GM19397 (cell line): ENCODE measurements at regions not wholly inside any gene's neighbourhood (a gene's known extent, or its start where the extent isn't known, plus 50 kb on each side); places are given as distances from the start of the nearest gene placed in this dataset.
A peak's percentile ranks its signal among the peaks of the same experiment; 100 is the strongest.

Source experiments
- ATAC-seq: cut with Tn5 transposase; IDR thresholded peaks from one replicate; pipeline ENCODE4 v1.9.1; 2021; ENCODE audit warnings: mild to moderate bottlenecking, moderate library complexity; ENCODE audit not compliant: unreplicated experiment

GRCh38 chr20:11604339-11604738, 313.4 kb upstream of the BTBD3 start:
- no peak for ATAC-seq

GRCh38 chr20:11607047-11607446, 310.6 kb upstream of the BTBD3 start:
- ATAC-seq = no peak

GRCh38 chr20:11608736-11609135, 309.0 kb upstream of the BTBD3 start:
- no peak for ATAC-seq

GRCh38 chr20:11624704-11625103, 293.0 kb upstream of the BTBD3 start:
- ATAC-seq = no peak

GRCh38 chr20:11626551-11626950, 291.1 kb upstream of the BTBD3 start:
- ATAC-seq = no peak

GRCh38 chr20:11642866-11643265, 274.8 kb upstream of the BTBD3 start:
- ATAC-seq = no peak

- ATAC-seq = no peak
Measured at GRCh38 chr20:11646359-11646758, 271.3 kb upstream of the BTBD3 start.

- ATAC-seq = no peak
Measured at GRCh38 chr20:11650566-11650965, 267.1 kb upstream of the BTBD3 start.

- ATAC-seq = no peak
Measured at GRCh38 chr20:11651138-11651537, 266.6 kb upstream of the BTBD3 start.

GRCh38 chr20:11651647-11652046, 266.0 kb upstream of the BTBD3 start:
- no peak for ATAC-seq

GRCh38 chr20:11652128-11652527, 265.6 kb upstream of the BTBD3 start:
- no peak for ATAC-seq

GRCh38 chr20:11654766-11655165, 262.9 kb upstream of the BTBD3 start:
- no peak for ATAC-seq

- ATAC-seq = no peak
Measured at GRCh38 chr20:11660673-11661072, 257.0 kb upstream of the BTBD3 start.

- no peak for ATAC-seq
Measured at GRCh38 chr20:11671015-11671511, 246.6 kb upstream of the BTBD3 start.

- no peak for ATAC-seq
Measured at GRCh38 chr20:11672959-11673358, 244.7 kb upstream of the BTBD3 start.

GRCh38 chr20:11675920-11676629, 241.6 kb upstream of the BTBD3 start:
- ATAC-seq = no peak

- peak; percentile 76 for ATAC-seq
Measured at GRCh38 chr20:11676630-11677287, 240.9 kb upstream of the BTBD3 start.

GRCh38 chr20:11677428-11677827, 240.3 kb upstream of the BTBD3 start:
- no peak for ATAC-seq

GRCh38 chr20:11677836-11678235, 239.9 kb upstream of the BTBD3 start:
- no peak for ATAC-seq

- no peak for ATAC-seq
Measured at GRCh38 chr20:11682285-11682684, 235.4 kb upstream of the BTBD3 start.

GRCh38 chr20:11686195-11686594, 231.5 kb upstream of the BTBD3 start:
- ATAC-seq = no peak

GRCh38 chr20:11686820-11687543, 230.7 kb upstream of the BTBD3 start:
- ATAC-seq = no peak
